Left ventricle myocardium inferior (tissue), 1 donor: ENCODE measurements at regions not wholly inside any gene's neighbourhood (a gene's known extent, or its start where the extent isn't known, plus 50 kb on each side); places are given as distances from the start of the nearest gene placed in this dataset.

Experiments used
- DNase-seq: peaks from one replicate; pipeline ENCODE4 v3.0.0-alpha.2; 2020
- H3K27ac ChIP-seq: fragments of 200-600 bp; replicated peaks from 2 replicates; pipeline ENCODE4 v1.8.0; 2021
- H3K27me3 ChIP-seq: fragments of 200-600 bp; 2 replicates; pipeline ENCODE4 v1.8.0; 2021; ENCODE audit warnings: low read depth
- H3K36me3 ChIP-seq: fragments of 200-600 bp; 2 replicates; pipeline ENCODE4 v1.8.0; 2021
- H3K4me1 ChIP-seq: fragments of 200-600 bp; 2 replicates; pipeline ENCODE4 v1.8.0; 2021
- H3K4me3 ChIP-seq: fragments of 200-600 bp; 2 replicates; pipeline ENCODE4 v1.8.0; 2021; ENCODE audit warnings: mild to moderate bottlenecking, moderate library complexity
- H3K9me3 ChIP-seq: fragments of 200-600 bp; replicated peaks from 2 replicates; pipeline ENCODE4 v1.8.0; 2021
- intact Hi-C: fragments of 100-400 bp; cut with micrococcal nuclease; formaldehyde crosslinking; loops from one replicate; pipeline ENCODE4 v1.11.0; 2022
- TF ChIP-seq, protein P1 (sequence below): fragments of 200-600 bp; IDR thresholded peaks from 2 replicates; pipeline ENCODE4 v1.8.0; 2021; ENCODE audit warnings: antibody characterized with exemption, mild to moderate bottlenecking, borderline replicate concordance
- donor health status: DM: no; HTN: yes; CAD: no; lungs with severe emphysema.

DNA sequence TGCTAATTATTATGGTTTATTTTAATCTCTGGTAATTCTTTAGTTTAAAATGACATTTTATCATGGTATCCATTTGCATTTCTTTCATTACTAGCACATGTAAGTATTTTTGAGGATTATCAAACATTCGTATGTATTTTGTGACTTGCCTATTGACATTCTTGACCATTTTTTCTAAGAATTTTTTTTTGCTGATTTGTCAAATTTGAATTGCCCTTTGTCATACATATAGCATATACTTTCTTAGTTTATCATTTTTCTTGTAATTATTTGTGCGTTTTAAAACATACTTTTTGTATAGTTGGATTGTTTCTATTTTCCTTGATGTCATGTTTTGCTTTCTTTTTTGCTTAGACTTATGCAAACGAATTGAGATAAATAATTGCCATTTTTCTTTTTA is 358.5 kb upstream of the RBMS3 start:
- no peaks in the 10 kb centered on the region for H3K4me1 ChIP-seq
- H3K36me3 ChIP-seq, result no peaks in the 10 kb centered on the region
- no peak for DNase-seq
- no peaks in the 10 kb centered on the region for H3K9me3 ChIP-seq
- no peak overlapping the region for H3K27ac ChIP-seq
- H3K27me3 ChIP-seq, result no peaks in the 10 kb centered on the region
- no peak overlapping the region for H3K4me3 ChIP-seq
- intact Hi-C loops, result no loop called here
- TF ChIP-seq, protein P1, sequence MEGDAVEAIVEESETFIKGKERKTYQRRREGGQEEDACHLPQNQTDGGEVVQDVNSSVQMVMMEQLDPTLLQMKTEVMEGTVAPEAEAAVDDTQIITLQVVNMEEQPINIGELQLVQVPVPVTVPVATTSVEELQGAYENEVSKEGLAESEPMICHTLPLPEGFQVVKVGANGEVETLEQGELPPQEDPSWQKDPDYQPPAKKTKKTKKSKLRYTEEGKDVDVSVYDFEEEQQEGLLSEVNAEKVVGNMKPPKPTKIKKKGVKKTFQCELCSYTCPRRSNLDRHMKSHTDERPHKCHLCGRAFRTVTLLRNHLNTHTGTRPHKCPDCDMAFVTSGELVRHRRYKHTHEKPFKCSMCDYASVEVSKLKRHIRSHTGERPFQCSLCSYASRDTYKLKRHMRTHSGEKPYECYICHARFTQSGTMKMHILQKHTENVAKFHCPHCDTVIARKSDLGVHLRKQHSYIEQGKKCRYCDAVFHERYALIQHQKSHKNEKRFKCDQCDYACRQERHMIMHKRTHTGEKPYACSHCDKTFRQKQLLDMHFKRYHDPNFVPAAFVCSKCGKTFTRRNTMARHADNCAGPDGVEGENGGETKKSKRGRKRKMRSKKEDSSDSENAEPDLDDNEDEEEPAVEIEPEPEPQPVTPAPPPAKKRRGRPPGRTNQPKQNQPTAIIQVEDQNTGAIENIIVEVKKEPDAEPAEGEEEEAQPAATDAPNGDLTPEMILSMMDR, result no peak

DNA sequence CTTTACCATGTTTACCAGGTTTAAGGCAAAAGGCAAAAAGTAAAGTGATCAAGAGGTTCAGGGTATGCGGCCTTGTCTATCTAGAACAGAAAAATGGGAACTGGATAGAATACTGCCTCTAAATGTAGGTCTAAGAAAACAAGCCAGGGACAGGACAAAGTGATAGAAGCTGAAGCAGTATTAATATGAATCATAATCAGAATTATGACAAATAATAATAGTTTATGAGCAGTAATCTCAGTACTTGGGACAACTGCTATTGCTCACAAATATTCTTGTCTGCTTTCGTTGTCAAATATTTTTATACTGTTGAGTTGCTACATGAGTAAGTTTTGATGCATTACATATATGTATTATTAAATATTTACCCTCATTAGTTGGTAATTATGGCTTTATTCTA is 356.9 kb upstream of the RBMS3 start:
- Histone ChIP-seq H3K4me3 (no peak overlapping the region), H3K4me1 (no peaks in the 10 kb centered on the region), H3K27ac (no peak overlapping the region), H3K27me3 (no peaks in the 10 kb centered on the region), H3K36me3 (no peaks in the 10 kb centered on the region), H3K9me3 (no peaks in the 10 kb centered on the region)
- TF ChIP-seq, protein P1, result no peak
- intact Hi-C loops, result no loop called here
- DNase-seq, result no peak

DNA sequence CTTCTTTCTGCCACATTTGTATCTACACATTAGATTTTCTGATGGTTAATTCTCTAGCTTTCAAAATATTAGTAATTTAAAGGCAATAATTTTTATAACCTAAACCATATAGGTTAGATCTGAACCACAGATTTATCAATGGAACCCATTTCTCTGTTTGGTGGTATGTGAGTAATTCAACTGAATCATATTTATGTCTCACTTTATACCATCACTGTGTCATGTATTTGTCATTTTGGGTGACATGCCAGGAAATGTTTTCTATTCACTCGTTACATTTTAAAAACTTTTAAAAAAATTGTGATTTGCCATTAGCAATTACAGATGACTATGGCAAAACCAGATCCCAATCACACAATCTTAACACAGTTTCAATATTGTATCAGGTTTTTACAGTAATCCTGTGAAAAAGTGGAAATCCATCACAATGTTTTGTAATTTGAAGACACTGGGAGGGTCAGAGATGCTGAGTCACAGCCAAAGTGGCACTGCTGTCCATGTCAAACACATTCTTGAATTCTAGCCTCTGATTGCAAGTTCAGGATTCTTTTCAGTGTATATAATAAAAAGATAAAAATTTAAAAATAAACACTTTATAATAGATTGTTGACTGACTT is 356.0 kb upstream of the RBMS3 start:
- Histone ChIP-seq H3K27me3 (no peaks in the 10 kb centered on the region), H3K27ac (no peak overlapping the region), H3K4me3 (no peak overlapping the region), H3K36me3 (no peaks in the 10 kb centered on the region), H3K4me1 (no peaks in the 10 kb centered on the region), H3K9me3 (no peaks in the 10 kb centered on the region)
- TF ChIP-seq, protein P1, result no peak
- intact Hi-C loops, result no loop called here
- DNase-seq, result no peak

DNA sequence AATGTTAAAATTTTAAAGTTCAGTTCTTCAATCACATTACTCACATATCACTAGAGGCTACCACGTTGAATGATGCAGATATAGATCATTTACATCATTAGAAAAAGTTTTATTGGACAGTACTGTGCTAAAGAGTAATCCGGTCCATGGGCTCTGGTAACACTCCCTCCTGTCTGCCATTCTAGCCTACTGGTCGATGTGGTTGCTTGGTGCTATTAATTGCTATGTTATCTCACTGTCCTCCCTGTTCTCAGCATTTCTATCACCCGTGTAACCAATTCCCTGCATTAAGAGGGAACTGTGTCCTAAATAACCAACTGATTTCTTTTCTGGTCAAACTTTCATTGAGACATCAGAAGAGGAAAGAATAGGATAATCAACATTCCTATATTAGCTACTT is 347.5 kb upstream of the RBMS3 start:
- intact Hi-C loops, result no loop called here
- H3K4me1 ChIP-seq, result peaks cover 3% of the 10 kb centered on the region
- TF ChIP-seq, protein P1, result no peak
- H3K36me3 ChIP-seq, result no peaks in the 10 kb centered on the region
- H3K9me3 ChIP-seq, result no peaks in the 10 kb centered on the region
- H3K27me3 ChIP-seq, result no peaks in the 10 kb centered on the region
- no peak overlapping the region for H3K27ac ChIP-seq
- H3K4me3 ChIP-seq, result no peak overlapping the region
- no peak for DNase-seq

DNA sequence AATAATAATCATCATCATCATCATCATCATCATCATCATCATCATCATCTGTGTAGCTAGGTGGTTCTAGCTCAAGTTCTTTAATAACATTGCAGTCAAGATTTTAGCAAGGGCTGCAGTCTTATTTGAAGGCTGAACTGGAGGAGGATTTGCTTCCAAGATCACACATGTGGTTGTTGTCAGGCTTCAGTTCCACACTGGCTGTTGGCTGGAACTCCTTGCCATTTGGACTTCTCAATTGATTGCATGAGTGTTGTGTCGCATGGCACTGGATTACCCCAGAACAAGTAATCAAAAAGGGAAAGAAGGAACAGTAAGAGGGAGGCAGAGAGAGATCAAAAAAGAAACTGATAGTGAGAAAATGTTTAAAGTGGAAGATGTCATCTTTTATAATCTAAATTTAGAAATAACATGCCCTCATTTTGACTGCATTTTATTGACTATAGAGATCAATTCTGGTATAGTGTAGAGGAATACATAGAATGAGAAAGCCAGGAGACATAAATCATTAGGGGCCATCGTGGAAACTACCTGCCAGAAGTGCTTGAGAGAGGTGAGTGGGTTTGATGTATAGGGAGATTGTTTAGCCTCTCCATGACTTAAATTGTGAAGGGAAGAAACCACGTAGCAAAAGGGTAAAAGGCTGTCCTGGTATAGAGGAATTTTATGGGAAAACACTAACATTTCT is 346.6 kb upstream of the RBMS3 start:
- H3K36me3 ChIP-seq, result no peaks in the 10 kb centered on the region
- DNase-seq, result no peak
- H3K27ac ChIP-seq, result no peak overlapping the region
- TF ChIP-seq, protein P1, result no peak
- H3K4me1 ChIP-seq, result peaks cover 3% of the 10 kb centered on the region
- H3K4me3 ChIP-seq, result no peak overlapping the region
- intact Hi-C loops, result no loop called here
- no peaks in the 10 kb centered on the region for H3K9me3 ChIP-seq
- no peaks in the 10 kb centered on the region for H3K27me3 ChIP-seq
